ENCODE measurements at regions not wholly inside any gene's neighbourhood (a gene's known extent, or its start where the extent isn't known, plus 50 kb on each side); places are given as distances from the start of the nearest gene placed in this dataset.

GRCh38 chr2:181152226-181152625 lies 171.8 kb downstream of the UBE2E3 start:
- DNase-seq: no peak

- DNase-seq: no peak
These were observed 172.3 kb downstream of the UBE2E3 start for GRCh38 chr2:181152701-181153100.

GRCh38 chr2:181153886-181154285 lies 173.5 kb downstream of the UBE2E3 start:
- DNase-seq: no peak

GRCh38 chr2:181157326-181157725 lies 176.9 kb downstream of the UBE2E3 start:
- DNase-seq: no peak

GRCh38 chr2:181158427-181158826 lies 178.0 kb downstream of the UBE2E3 start:
- DNase-seq: no peak

- no peak for DNase-seq
These were observed 181.2 kb downstream of the UBE2E3 start for GRCh38 chr2:181161615-181162014.

- DNase-seq: no peak
These were observed 182.7 kb downstream of the UBE2E3 start for GRCh38 chr2:181163139-181163538.

GRCh38 chr2:181163691-181164090 lies 183.3 kb downstream of the UBE2E3 start:
- DNase-seq: no peak

GRCh38 chr2:181164699-181165098 lies 184.3 kb downstream of the UBE2E3 start:
- DNase-seq: no peak

GRCh38 chr2:181165199-181165868 lies 184.9 kb downstream of the UBE2E3 start:
- no peak for DNase-seq

GRCh38 chr2:181169503-181169902 lies 189.1 kb downstream of the UBE2E3 start:
- DNase-seq: no peak

- no peak for DNase-seq
These were observed 189.9 kb downstream of the UBE2E3 start for GRCh38 chr2:181170256-181170655.

- no peak for DNase-seq
These were observed 192.3 kb downstream of the UBE2E3 start for GRCh38 chr2:181172676-181173075.

- no peak for DNase-seq
These were observed 194.5 kb downstream of the UBE2E3 start for GRCh38 chr2:181174611-181175580.

GRCh38 chr2:181176540-181176939 lies 196.1 kb downstream of the UBE2E3 start:
- no peak for DNase-seq

GRCh38 chr2:181177376-181177775 lies 197.0 kb downstream of the UBE2E3 start:
- no peak for DNase-seq

- peak; percentile 24 for DNase-seq
These were observed 197.7 kb downstream of the UBE2E3 start for GRCh38 chr2:181178130-181178529.

- DNase-seq: peak; percentile 35
These were observed 198.5 kb downstream of the UBE2E3 start for GRCh38 chr2:181178823-181179412.

GRCh38 chr2:181183878-181184542 lies 203.6 kb downstream of the UBE2E3 start:
- DNase-seq: no peak

GRCh38 chr2:181185421-181185820 lies 205.0 kb downstream of the UBE2E3 start:
- no peak for DNase-seq

GRCh38 chr2:181185948-181186347 lies 205.5 kb downstream of the UBE2E3 start:
- no peak for DNase-seq

GRCh38 chr2:181188605-181189004 lies 208.2 kb downstream of the UBE2E3 start:
- no peak for DNase-seq

GRCh38 chr2:181189951-181190350 lies 209.5 kb downstream of the UBE2E3 start:
- no peak for DNase-seq

All from activated CD4-positive, alpha-beta T cell treated with anti-CD3 and anti-CD28 coated beads, Interleukin-2, amount 50 U/mL, for 16 hours (primary cell).